HG03457 (cell line): ENCODE measurements at regions not wholly inside any gene's neighbourhood (a gene's known extent, or its start where the extent isn't known, plus 50 kb on each side); places are given as distances from the start of the nearest gene placed in this dataset.
"Not testable (repeated sequence)": the region's sequence is repeated elsewhere in the genome, so short reads cannot be mapped to it uniquely, and the experiment has no call there.

Experiments used
- ATAC-seq: cut with Tn5 transposase; IDR thresholded peaks from one replicate; pipeline ENCODE4 v1.9.1; 2021; ENCODE audit warnings: moderate number of reproducible peaks; ENCODE audit not compliant: unreplicated experiment

DNA sequence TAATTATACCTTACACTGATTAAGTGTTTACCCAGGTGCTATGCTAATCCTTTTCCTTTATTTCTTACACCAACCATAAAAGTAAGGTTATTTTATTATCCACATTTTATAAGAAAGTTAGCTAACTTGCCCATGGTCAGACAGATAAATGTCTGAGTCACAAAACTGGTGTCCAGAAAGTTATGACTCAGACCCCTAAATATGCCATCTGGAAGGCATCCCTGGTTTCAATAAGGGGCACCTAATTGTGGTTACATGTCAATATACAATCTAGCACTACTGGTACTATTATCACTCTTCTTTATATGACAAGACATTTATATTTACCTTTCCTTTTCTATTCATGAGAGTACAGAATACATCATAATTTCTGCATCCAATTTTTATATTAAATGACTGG is 496.5 kb upstream of the ADGRL2 start:
- ATAC-seq, result no peak

DNA sequence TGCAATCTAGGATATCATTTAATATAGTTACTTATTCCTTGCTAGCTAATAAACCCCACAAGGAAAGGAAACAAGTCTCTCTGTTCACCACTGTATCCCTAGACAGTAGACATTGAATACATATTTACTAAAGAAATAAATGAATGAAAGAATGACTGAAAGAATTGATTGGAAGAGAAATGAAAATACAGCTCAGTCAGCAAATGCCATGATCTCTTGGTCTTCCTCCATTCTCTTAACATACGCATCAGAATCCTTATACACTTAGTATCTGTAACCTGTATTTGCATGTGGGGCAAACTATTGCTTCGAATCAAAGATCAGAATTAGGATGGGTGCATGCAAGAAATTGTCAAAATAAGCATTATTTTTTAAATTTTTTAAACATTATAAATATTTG is 500.8 kb upstream of the ADGRL2 start:
- ATAC-seq, result no peak

DNA sequence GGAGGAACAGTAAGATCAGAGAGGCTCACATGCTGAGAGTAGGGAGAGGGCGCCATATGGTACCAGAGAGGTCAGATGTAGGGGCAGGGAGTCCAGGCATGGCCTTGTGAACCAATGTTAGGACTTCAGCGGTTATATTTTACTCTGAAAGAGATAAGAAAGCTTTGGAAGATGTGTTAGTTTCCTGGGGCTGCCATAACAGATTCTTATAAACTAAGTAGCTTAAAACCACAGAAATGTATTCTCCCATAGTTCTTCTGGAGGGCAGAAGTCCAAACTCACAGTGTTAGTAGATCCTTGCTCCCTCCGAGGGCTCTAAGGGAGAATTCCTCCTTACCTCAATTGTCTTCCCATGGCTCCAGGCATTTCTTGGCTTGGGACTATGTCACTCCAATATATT is 502.5 kb upstream of the ADGRL2 start:
- ATAC-seq, result no peak

DNA sequence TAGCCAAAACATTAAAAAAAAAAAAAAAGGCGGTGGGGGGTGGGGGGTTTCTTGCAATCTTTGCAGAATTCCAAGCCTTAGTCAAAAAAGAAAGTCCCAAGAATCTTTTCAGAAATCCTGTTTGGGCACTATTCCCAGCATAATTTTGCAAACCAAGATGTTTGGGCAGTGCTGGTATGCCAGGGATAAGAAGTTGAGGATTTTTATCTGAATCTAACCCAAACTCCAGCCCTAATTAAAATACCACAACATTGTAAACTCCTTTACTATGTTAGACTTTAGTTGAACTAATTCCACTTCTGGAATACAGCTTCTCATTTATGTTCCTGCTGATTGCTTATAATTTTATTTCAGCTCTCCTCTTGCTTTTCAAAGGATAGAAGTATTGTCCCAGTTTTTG is 504.1 kb upstream of the ADGRL2 start:
- no peak for ATAC-seq

DNA sequence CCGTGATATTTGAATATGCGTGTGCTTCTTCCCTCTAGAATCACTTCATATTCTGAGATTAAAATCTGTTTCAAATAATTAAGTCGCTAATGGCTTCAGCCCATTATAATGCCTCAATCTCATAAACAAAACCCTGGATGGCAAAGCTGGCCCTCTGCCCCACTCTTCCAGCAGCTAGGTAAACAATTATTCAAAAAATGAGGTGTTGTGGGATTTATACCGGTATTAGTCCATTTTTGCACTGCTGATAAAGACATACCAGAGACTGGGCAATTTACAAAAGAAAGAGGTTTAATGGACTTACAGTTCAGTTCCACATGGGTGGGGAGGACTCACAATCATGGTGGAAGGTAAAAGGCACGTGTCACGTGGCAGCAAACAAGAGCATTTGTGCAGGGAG is 510.4 kb upstream of the ADGRL2 start:
- no peak for ATAC-seq

DNA sequence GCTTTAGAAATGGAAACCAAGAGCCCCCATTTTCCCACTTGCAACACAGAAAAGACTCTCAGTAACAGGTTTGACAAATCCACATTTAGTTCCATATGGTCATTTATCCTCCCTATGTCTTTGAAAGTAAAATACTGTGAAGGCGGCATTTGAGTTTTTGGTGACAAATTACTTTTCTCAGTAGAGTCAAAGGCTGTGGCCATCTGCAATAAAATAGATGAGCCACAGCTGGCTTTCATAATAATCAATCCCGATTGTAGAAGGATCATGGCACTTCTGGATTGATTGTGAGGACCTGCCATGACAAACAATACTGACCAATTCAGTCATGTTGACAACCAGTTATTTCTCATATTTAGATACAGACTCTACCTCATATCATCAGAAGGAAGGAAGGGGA is 512.0 kb upstream of the ADGRL2 start:
- ATAC-seq, result no peak

DNA sequence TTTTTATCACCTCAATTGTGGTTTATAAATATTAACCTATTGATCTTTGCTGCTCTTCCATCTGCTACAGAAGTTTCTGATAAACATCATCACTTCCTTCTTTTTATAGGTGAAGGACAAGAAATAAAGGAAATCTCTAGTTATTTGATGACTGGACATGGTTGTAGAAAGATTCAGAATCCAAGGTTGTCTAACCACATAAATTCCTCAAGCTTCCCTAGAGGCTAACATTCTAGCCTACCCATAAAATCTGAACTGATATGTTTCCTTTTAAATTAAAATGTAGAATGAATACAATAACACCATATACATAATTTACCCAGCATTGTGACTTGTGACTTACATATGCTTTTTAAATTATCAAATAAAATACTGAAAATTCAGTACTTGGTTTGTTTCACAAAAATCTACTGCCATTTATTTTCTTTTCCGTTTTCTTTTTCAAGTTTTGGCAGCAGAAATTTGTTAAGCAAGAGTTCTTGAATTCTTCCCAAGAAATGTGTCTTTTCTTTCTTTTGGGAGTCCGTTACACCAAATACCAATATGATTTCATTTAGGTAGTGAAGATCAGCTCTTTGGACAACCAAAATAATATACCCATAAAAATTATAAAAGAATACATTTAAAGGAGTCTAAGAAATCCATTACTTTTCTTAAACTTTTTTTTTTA is 513.2 kb upstream of the ADGRL2 start:
- no peak for ATAC-seq

DNA sequence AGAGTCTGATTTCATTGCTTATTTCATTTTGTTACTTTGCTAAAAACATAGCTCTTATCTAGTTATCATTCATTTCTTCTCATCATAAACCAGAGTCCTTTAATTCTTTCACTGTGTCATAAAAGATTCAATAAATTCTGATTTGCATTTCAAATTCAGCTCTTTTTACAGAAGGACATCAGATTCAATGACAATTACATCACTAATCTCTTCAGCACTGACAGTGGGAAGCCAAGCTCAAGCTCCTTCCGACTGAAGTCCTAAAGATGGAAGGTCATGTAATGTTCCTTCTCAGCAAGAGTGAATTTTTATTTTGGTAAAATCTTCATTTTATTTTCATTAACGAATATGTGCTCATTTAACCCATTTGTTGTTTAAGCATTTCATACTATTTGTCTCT is 530.7 kb upstream of the ADGRL2 start:
- ATAC-seq, result no peak

DNA sequence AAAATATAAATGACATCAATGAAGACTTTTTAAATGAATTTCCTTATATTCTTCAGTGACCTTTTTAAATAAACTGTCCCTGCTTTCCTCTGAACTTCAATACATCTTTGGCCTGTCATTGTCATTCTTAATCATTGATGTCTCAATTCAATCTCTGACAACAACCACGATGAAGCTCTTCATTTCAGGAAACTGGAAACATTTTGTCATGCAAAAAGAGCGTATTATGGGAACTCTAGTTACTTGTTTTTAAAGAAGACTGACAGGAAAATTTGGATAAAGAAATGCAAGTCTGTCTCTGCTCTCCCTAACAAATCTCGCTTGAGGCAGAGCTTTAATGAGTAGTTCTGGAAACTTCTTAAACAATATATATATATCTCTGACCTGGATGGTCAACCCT is 535.8 kb upstream of the ADGRL2 start:
- ATAC-seq, result no peak

DNA sequence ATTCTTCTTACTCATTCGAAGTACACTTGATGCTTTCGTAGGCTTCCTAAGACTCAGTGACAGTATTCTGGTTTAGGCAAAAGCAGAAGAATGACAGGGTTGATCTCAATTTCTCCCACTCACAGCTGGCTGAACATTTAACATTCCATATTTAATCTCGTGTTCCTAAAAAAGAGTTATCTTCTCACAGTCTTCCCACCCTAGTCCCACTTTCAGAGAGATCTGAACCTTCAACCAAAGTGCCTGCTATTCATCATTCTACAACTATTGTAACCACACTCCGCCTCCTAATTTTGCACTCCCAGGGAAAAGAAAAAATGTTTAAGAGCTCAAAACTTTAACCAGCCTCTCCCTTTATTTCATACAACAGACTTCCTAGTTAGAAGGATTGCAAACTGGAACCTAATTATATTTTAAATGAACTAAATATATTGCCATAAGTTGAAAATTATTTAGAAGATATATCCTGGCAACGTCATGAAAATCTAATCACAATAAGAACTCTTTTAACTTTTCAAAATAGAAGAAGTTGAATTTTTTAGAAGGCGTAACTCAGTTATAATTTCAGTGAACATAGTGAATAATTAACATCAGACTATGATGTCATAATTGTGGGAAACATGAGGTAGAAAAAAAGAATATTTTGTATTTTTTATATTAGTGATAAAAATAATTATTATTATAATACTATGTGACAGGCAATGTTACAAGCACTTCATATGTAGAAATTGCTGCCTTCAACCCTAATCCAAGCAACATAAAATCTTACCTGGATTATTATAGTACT is 540.9 kb upstream of the ADGRL2 start:
- ATAC-seq, result no peak

DNA sequence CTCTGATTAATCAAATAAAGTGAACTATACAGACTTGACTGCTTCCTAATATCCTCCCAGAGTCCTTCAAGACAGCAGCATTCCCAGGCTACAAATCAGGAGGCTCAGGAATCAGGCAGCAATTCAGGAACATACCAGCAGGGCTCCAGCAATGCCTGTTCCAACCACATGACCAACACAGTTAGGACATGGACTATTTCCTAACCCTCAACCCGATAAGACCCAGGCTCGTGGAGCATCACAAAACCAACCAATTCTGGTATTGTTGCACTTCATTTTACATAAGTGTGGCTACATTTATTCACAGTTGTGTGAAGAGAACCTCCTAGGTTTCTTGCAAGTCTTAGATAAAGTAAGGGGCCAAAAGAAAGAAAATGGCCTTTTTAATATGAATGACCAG is 546.2 kb upstream of the ADGRL2 start:
- ATAC-seq, result no peak

DNA sequence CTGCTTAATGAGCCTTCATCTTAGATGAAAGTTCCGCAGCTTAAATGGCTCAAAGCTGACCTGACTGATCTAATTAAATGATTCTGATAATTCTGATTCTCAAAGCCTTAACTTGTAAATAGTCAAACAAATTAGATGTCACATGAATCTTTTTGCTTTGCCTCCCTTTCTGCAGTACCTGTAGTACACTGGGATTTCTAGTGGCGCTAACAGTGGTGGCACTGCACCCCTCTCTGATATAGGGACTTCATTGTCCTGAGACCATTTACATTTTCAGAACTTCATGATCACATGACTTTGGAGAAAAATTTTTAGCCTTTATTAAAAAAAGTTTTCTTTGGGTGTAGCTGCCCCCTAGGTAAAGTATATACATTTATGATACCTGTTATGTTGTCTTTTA is 546.7 kb upstream of the ADGRL2 start:
- no peak for ATAC-seq

DNA sequence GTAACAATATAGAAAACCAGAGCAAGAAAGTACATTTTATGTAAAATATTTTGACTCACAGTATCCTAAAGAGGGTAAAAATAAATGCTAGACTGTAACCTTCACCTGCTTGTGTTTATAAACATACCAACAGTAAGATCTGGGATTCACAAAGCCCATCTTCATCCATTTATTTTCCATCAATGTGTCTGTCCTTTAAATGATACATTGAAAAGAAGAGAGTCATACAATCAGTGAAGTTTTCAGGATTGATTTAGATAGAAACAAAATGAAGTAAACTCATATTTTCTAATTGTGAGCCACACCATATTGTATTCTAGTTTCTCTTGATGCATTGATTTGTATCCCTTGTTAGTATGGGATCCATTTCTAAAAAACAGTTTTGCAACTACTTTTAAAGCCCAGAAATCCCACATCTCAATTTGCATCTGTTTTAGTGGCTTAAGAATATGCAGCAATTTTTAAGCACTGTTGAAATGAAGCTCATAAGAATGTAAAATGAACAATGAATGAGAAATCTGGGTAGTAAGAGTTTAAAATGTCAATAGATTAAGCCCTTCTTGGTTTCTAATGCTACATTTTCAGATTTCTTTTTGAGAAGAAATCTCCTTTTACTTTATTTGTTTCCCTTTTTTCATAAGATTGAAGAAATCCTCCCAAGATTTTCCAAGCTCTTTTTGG is 548.1 kb upstream of the ADGRL2 start:
- ATAC-seq, result no peak

DNA sequence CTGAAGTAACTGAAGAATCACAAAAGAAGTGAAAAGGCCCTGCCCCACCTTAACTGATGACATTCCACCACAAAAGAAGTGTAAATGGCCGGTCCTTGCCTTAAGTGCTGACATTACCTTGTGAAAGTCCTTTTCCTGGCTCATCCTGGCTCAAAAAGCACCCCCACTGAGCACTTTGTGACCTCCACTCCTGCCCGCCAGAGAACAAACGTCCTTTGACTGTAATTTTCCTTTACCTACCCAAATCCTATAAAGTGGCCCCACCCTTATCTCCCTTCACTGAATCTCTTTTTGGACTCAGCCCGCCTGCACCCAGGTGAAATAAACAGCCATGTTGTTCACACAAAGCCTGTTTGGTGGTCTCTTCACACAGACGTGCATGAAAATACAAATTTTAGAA is 549.9 kb upstream of the ADGRL2 start:
- ATAC-seq, result not testable (repeated sequence)

DNA sequence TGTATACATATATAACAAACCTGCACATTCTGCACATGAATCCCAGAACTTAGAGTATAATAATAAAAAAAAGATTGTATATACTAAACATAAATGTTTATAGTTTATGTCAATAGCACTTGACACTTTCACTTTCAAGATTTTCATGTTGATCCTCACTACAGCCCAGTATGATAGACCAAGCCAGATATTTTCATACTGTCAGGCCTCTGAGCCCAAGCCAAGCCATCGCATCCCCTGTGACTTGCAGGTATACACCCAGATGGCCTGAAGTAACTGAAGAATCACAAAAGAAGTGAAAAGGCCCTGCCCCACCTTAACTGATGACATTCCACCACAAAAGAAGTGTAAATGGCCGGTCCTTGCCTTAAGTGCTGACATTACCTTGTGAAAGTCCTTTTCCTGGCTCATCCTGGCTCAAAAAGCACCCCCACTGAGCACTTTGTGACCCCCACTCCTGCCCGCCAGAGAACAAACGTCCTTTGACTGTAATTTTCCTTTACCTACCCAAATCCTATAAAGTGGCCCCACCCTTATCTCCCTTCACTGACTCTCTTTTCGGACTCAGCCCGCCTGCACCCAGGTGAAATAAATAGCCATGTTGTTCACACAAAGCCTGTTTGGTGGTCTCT is 555.5 kb upstream of the ADGRL2 start:
- not testable (repeated sequence) for ATAC-seq

DNA sequence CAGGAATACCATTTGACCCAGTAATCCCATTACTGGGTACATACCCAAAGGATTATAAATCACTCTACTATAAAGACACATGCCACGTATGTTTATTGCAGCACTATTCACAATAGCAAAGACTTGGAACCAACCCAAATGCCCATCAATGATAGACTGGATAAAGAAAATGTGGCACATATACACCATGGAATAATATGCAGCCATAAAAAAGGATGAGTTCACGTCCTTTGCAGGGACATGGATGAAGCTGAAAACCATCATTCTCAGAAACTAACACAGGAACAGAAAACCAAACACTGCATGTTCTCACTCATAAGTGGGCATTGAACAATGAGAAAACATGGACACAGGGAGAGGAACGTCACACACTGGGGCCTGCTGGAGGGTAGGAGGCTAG is 556.1 kb upstream of the ADGRL2 start:
- not testable (repeated sequence) for ATAC-seq

DNA sequence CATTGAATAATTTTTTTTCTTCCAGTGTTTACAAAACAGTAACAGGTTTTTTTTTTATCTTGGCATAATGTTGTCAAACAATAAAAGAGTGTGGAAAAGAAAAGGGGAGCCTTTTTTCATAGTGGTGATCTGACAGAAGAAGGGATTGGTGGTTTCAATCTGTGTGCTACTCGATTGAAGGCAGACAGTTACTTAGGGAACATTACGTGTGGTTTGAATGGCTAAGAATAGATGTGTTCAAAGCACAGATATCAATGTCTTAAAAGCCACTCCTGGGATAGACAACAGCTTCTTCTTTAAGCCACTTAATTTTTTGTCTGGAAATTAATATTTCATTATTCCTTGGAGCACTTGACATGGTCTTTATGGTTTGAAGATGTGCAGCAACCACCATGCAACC is 558.6 kb upstream of the ADGRL2 start:
- ATAC-seq, result no peak

DNA sequence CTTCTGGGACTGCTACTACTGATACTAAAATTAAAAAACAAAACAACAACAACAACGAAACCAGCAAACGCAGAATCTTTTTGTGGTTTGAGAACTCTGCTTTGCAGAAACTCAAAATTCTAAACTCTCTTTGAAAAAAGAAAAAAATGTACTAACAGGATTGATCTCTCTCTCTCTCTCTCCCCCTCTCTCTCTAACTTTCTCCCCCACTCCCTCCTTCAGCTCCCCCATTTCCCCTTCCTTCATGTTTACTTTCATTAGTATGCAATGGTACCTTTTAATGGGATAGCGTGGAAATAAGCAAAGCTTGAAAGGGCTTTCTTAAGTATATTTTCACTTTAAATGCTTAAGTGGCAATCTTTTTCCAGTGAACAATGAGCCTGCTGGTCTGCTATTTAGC is 562.6 kb upstream of the ADGRL2 start:
- ATAC-seq, result no peak

DNA sequence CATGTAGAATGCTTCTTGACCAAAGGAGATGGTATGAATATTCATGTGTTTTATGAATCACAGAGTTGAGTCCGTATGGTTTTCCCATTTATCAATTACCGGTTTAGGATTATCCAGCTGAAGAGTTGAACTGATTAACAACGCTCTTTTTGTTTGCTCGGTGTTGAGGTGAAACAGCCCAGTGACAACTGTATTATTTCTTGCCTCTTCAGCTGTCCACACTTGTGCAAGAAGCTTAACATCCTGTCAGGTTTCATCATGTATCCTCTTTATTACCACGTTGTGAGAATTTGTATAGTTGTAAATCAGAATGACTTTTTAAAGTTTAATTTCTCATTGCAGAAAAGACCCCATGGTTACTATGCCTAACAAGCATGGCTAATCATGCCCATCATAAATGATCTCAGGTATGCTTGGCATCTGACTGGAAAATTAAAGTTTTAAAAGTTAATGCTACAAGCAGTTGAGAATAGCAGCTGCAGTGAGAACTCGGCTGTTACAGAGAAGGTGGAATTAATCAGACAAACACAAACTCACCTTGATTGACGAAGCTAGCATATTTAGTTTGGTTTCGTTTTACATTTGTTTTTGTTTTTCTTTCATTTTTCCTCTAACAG is 563.2 kb upstream of the ADGRL2 start:
- no peak for ATAC-seq

DNA sequence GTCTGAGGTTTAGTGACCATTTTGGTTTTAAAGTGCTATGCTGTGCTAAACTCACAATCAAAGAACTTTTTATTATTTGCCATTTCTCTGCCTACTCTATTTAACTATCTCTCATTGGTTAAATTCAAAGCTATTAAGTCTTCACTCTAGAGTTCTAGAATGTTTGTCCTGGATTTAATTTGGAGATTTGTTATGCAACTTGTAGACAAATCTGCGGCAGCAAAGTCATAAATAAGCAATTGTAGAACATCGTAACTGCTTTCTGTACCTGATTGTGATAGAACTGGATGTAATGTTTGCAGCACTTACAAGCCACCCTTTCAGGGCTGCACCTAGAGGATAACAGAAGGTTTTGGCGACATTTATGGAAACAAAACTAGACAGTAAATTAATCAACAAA is 566.5 kb upstream of the ADGRL2 start:
- no peak for ATAC-seq

DNA sequence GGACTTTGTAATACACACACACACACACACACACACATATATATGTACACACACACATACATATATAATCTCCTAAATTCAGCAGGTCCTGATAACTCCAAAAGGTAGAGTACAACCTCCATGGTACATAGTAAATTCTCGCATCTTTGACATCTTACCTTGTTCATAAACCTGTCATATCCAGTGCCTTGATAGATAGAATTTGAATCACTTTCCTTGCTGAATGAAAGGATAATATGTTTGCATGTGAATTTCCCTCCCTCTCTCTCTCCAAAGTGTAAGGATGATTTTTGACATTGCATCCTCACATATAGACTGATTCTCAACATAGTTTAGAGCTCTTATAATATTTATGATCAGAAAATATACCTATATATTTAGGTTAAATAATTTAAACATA is 567.1 kb upstream of the ADGRL2 start:
- ATAC-seq, result no peak
